ENCODE measurements at regions not wholly inside any gene's neighbourhood (a gene's known extent, or its start where the extent isn't known, plus 50 kb on each side); places are given as distances from the start of the nearest gene placed in this dataset.

- DNase-seq, result no peak
These were observed 192.8 kb upstream of the GDF10 start for GRCh38 chr10:47107007-47107747.

- DNase-seq, result no peak
These were observed 190.1 kb upstream of the GDF10 start for GRCh38 chr10:47109906-47110305.

GRCh38 chr10:47111329-47111862 is 188.6 kb upstream of the GDF10 start:
- no peak for DNase-seq

GRCh38 chr10:47112612-47113011 is 187.4 kb upstream of the GDF10 start:
- no peak for DNase-seq

GRCh38 chr10:47113907-47114500 is 186.0 kb upstream of the GDF10 start:
- no peak for DNase-seq

GRCh38 chr10:47114680-47115186 is 185.3 kb upstream of the GDF10 start:
- no peak for DNase-seq

- no peak for DNase-seq
These were observed 184.7 kb upstream of the GDF10 start for GRCh38 chr10:47115322-47115721.

GRCh38 chr10:47116445-47116844 is 183.6 kb upstream of the GDF10 start:
- no peak for DNase-seq

- DNase-seq, result no peak
These were observed 181.7 kb upstream of the GDF10 start for GRCh38 chr10:47118326-47118725.

- DNase-seq, result no peak
These were observed 178.7 kb upstream of the GDF10 start for GRCh38 chr10:47121336-47121735.

- DNase-seq, result no peak
These were observed 176.2 kb upstream of the GDF10 start for GRCh38 chr10:47123716-47124288.

- DNase-seq, result no peak
These were observed 172.7 kb upstream of the GDF10 start for GRCh38 chr10:47127188-47127785.

GRCh38 chr10:47130491-47130890 is 169.5 kb upstream of the GDF10 start:
- DNase-seq, result no peak

GRCh38 chr10:47133871-47134570 is 166.0 kb upstream of the GDF10 start:
- no peak for DNase-seq

GRCh38 chr10:47136866-47137265 is 163.1 kb upstream of the GDF10 start:
- DNase-seq, result no peak

GRCh38 chr10:47137311-47137851 is 162.6 kb upstream of the GDF10 start:
- DNase-seq, result no peak

- DNase-seq, result no peak
These were observed 160.9 kb upstream of the GDF10 start for GRCh38 chr10:47139121-47139520.

- DNase-seq, result no peak
These were observed 159.1 kb upstream of the GDF10 start for GRCh38 chr10:47140761-47141348.

GRCh38 chr10:47141349-47141748 is 158.6 kb upstream of the GDF10 start:
- DNase-seq, result no peak

GRCh38 chr10:47143072-47143471 is 156.9 kb upstream of the GDF10 start:
- DNase-seq, result no peak

- no peak for DNase-seq
These were observed 156.5 kb upstream of the GDF10 start for GRCh38 chr10:47143473-47143872.

- DNase-seq, result no peak
These were observed 155.5 kb upstream of the GDF10 start for GRCh38 chr10:47144525-47144924.
